ENCODE measurements at regions not wholly inside any gene's neighbourhood (a gene's known extent, or its start where the extent isn't known, plus 50 kb on each side); places are given as distances from the start of the nearest gene placed in this dataset.

- H3K27me3 ChIP-seq (ENCODE audit: control insufficient read depth in 3 of 3, insufficient read depth in 3 of 3, low read length in 3 of 3) = peaks cover 0 to 4% (median 0%) of the 10 kb centered on the region in 3 donors
- no peak overlapping the region for H3K27ac ChIP-seq (ENCODE audit: low read depth in 1 of 3, low read length in 2 of 3)
- no peaks in the 10 kb centered on the region for H3K36me3 ChIP-seq (ENCODE audit: control insufficient read depth in 3 of 3, insufficient read depth in 2 of 3, low read depth in 1 of 3, low read length in 3 of 3)
- no peak for FAIRE-seq
- no peak for DNase-seq
- H3K9me3 ChIP-seq (ENCODE audit: control insufficient read depth in 2 of 2, insufficient read depth in 1 of 2, low read depth in 1 of 2, low read length in 1 of 2) = no peaks in the 10 kb centered on the region
- no peak overlapping the region for H3K4me3 ChIP-seq (ENCODE audit: low read depth in 1 of 3, low read length in 3 of 3)
- 70 to 77% (median 76%) methylated on average over 15 of the region's 15 CpGs for WGBS, 3 donors
- no peaks in the 10 kb centered on the region for H3K4me1 ChIP-seq (ENCODE audit: control insufficient read depth in 3 of 3, insufficient read depth in 2 of 3, low read depth in 1 of 3, low read length in 2 of 3)
Observed at GRCh38 chr2:236678307-236678975, 108.8 kb downstream of the ACKR3 start.

- Histone ChIP-seq H3K27me3 (ENCODE audit: control insufficient read depth in 3 of 3, insufficient read depth in 3 of 3, low read length in 3 of 3) (peaks cover 0 to 4% (median 0%) of the 10 kb centered on the region in 3 donors), H3K4me3 (ENCODE audit: low read depth in 1 of 3, low read length in 3 of 3) (no peak overlapping the region), H3K4me1 (ENCODE audit: control insufficient read depth in 3 of 3, insufficient read depth in 2 of 3, low read depth in 1 of 3, low read length in 2 of 3) (no peaks in the 10 kb centered on the region), H3K9me3 (ENCODE audit: control insufficient read depth in 2 of 2, insufficient read depth in 1 of 2, low read depth in 1 of 2, low read length in 1 of 2) (no peaks in the 10 kb centered on the region), H3K27ac (ENCODE audit: low read depth in 1 of 3, low read length in 2 of 3) (no peak overlapping the region), H3K36me3 (ENCODE audit: control insufficient read depth in 3 of 3, insufficient read depth in 2 of 3, low read depth in 1 of 3, low read length in 3 of 3) (no peaks in the 10 kb centered on the region)
- WGBS, 3 donors = 72 to 76% (median 74%) methylated on average over 10 of the region's 10 CpGs
- FAIRE-seq (no peak), DNase-seq (no peak)
Observed at GRCh38 chr2:236679884-236680860, 110.5 kb downstream of the ACKR3 start.

- 32 to 75% (median 52%) methylated on average over 12 of the region's 12 CpGs for WGBS, 3 donors
- Histone ChIP-seq H3K27ac (ENCODE audit: low read depth in 1 of 3, low read length in 2 of 3) (no peak overlapping the region), H3K9me3 (ENCODE audit: control insufficient read depth in 2 of 2, insufficient read depth in 1 of 2, low read depth in 1 of 2, low read length in 1 of 2) (no peaks in the 10 kb centered on the region), H3K27me3 (ENCODE audit: control insufficient read depth in 3 of 3, insufficient read depth in 3 of 3, low read length in 3 of 3) (peaks cover 0 to 4% (median 0%) of the 10 kb centered on the region in 3 donors), H3K36me3 (ENCODE audit: control insufficient read depth in 3 of 3, insufficient read depth in 2 of 3, low read depth in 1 of 3, low read length in 3 of 3) (no peaks in the 10 kb centered on the region), H3K4me1 (ENCODE audit: control insufficient read depth in 3 of 3, insufficient read depth in 2 of 3, low read depth in 1 of 3, low read length in 2 of 3) (no peaks in the 10 kb centered on the region), H3K4me3 (ENCODE audit: low read depth in 1 of 3, low read length in 3 of 3) (no peak overlapping the region)
- FAIRE-seq (no peak), DNase-seq (no peak)
Observed at GRCh38 chr2:236682651-236683422, 113.2 kb downstream of the ACKR3 start.

- 71 to 75% (median 75%) methylated on average over 9 of the region's 9 CpGs for WGBS, 3 donors
- Histone ChIP-seq H3K27ac (ENCODE audit: low read depth in 1 of 3, low read length in 2 of 3) (no peak overlapping the region), H3K4me1 (ENCODE audit: control insufficient read depth in 3 of 3, insufficient read depth in 2 of 3, low read depth in 1 of 3, low read length in 2 of 3) (no peaks in the 10 kb centered on the region), H3K27me3 (ENCODE audit: control insufficient read depth in 3 of 3, insufficient read depth in 3 of 3, low read length in 3 of 3) (no peaks in the 10 kb centered on the region), H3K9me3 (ENCODE audit: control insufficient read depth in 2 of 2, insufficient read depth in 1 of 2, low read depth in 1 of 2, low read length in 1 of 2) (no peaks in the 10 kb centered on the region), H3K4me3 (ENCODE audit: low read depth in 1 of 3, low read length in 3 of 3) (no peak overlapping the region), H3K36me3 (ENCODE audit: control insufficient read depth in 3 of 3, insufficient read depth in 2 of 3, low read depth in 1 of 3, low read length in 3 of 3) (no peaks in the 10 kb centered on the region)
- DNase-seq (no peak), FAIRE-seq (no peak)
Observed at GRCh38 chr2:236684504-236685256, 115.1 kb downstream of the ACKR3 start.

- 51 to 95% (median 77%) methylated on average over 1 of the region's 1 CpG for WGBS, 3 donors
- H3K27me3 ChIP-seq (ENCODE audit: control insufficient read depth in 3 of 3, insufficient read depth in 3 of 3, low read length in 3 of 3) = no peaks in the 10 kb centered on the region
- H3K36me3 ChIP-seq (ENCODE audit: control insufficient read depth in 3 of 3, insufficient read depth in 2 of 3, low read depth in 1 of 3, low read length in 3 of 3) = no peaks in the 10 kb centered on the region
- H3K27ac ChIP-seq (ENCODE audit: low read depth in 1 of 3, low read length in 2 of 3) = no peak overlapping the region
- FAIRE-seq (no peak), DNase-seq (no peak)
- no peak overlapping the region for H3K4me3 ChIP-seq (ENCODE audit: low read depth in 1 of 3, low read length in 3 of 3)
- no peaks in the 10 kb centered on the region for H3K4me1 ChIP-seq (ENCODE audit: control insufficient read depth in 3 of 3, insufficient read depth in 2 of 3, low read depth in 1 of 3, low read length in 2 of 3)
- H3K9me3 ChIP-seq (ENCODE audit: control insufficient read depth in 2 of 2, insufficient read depth in 1 of 2, low read depth in 1 of 2, low read length in 1 of 2) = no peaks in the 10 kb centered on the region
Observed at GRCh38 chr2:236685361-236685760, 115.7 kb downstream of the ACKR3 start.

- H3K4me3 ChIP-seq (ENCODE audit: low read depth in 1 of 3, low read length in 3 of 3) = no peak overlapping the region
- H3K36me3 ChIP-seq (ENCODE audit: control insufficient read depth in 3 of 3, insufficient read depth in 2 of 3, low read depth in 1 of 3, low read length in 3 of 3) = no peaks in the 10 kb centered on the region
- WGBS, 3 donors = 68 to 81% (median 79%) methylated on average over 11 of the region's 11 CpGs
- H3K27me3 ChIP-seq (ENCODE audit: control insufficient read depth in 3 of 3, insufficient read depth in 3 of 3, low read length in 3 of 3) = no peaks in the 10 kb centered on the region
- H3K9me3 ChIP-seq (ENCODE audit: control insufficient read depth in 2 of 2, insufficient read depth in 1 of 2, low read depth in 1 of 2, low read length in 1 of 2) = no peaks in the 10 kb centered on the region
- no peaks in the 10 kb centered on the region for H3K4me1 ChIP-seq (ENCODE audit: control insufficient read depth in 3 of 3, insufficient read depth in 2 of 3, low read depth in 1 of 3, low read length in 2 of 3)
- DNase-seq (no peak), FAIRE-seq (no peak)
- no peak overlapping the region for H3K27ac ChIP-seq (ENCODE audit: low read depth in 1 of 3, low read length in 2 of 3)
Observed at GRCh38 chr2:236685979-236686520, 116.4 kb downstream of the ACKR3 start.

- Histone ChIP-seq H3K36me3 (ENCODE audit: control insufficient read depth in 3 of 3, insufficient read depth in 2 of 3, low read depth in 1 of 3, low read length in 3 of 3) (no peaks in the 10 kb centered on the region), H3K27ac (ENCODE audit: low read depth in 1 of 3, low read length in 2 of 3) (no peak overlapping the region), H3K4me3 (ENCODE audit: low read depth in 1 of 3, low read length in 3 of 3) (no peak overlapping the region), H3K9me3 (ENCODE audit: control insufficient read depth in 2 of 2, insufficient read depth in 1 of 2, low read depth in 1 of 2, low read length in 1 of 2) (no peaks in the 10 kb centered on the region), H3K4me1 (ENCODE audit: control insufficient read depth in 3 of 3, insufficient read depth in 2 of 3, low read depth in 1 of 3, low read length in 2 of 3) (no peaks in the 10 kb centered on the region), H3K27me3 (ENCODE audit: control insufficient read depth in 3 of 3, insufficient read depth in 3 of 3, low read length in 3 of 3) (no peaks in the 10 kb centered on the region)
- no peak for FAIRE-seq
- 52 to 71% (median 68%) methylated on average over 2 of the region's 2 CpGs for WGBS, 3 donors
- no peak for DNase-seq
Observed at GRCh38 chr2:236686561-236686960, 116.9 kb downstream of the ACKR3 start.

Measured in small intestine (tissue), 7 donors.